Astrocyte (in vitro differentiated cells and primary cell): ENCODE measurements at regions not wholly inside any gene's neighbourhood (a gene's known extent, or its start where the extent isn't known, plus 50 kb on each side); places are given as distances from the start of the nearest gene placed in this dataset.
A peak's percentile ranks its signal among the peaks of the same experiment; 100 is the strongest.

Experiments used
- DNase-seq: peaks from one replicate; pipeline ENCODE4 v3.0.0-alpha.2; 2010; ENCODE audit warnings: low read depth
- FAIRE-seq: peaks from 2 replicates; lab custom pipeline; 2011; peaks lifted over from hg19 to GRCh38; lab: Jason Lieb, UNC
- H2AFZ ChIP-seq: 2 replicates; pipeline ENCODE4 v1.6.0; 2012; ENCODE audit warnings: low read depth, low read length, inconsistent platforms
- H3K27ac ChIP-seq: 2 replicates; pipeline ENCODE4 v1.5.1; 2011; ENCODE audit warnings: low read depth, low read length, inconsistent platforms
- H3K27me3 ChIP-seq: 2 replicates; pipeline ENCODE4 v1.6.0; 2011; ENCODE audit warnings: low read length, inconsistent platforms; ENCODE audit not compliant: insufficient read depth
- H3K36me3 ChIP-seq: 2 replicates; pipeline ENCODE4 v1.5.1; 2011; ENCODE audit warnings: low read length, inconsistent platforms; ENCODE audit not compliant: insufficient read depth
- H3K4me1 ChIP-seq: 2 replicates; pipeline ENCODE4 v1.5.1; 2011; ENCODE audit warnings: low read length, inconsistent platforms; ENCODE audit not compliant: insufficient read depth
- H3K4me2 ChIP-seq: 2 replicates; pipeline ENCODE4 v1.6.0; 2012; ENCODE audit warnings: low read length, inconsistent platforms
- H3K4me3 ChIP-seq: 2 replicates; pipeline ENCODE4 v1.5.1; 2011; ENCODE audit warnings: low read depth, mild to moderate bottlenecking, low read length, inconsistent platforms; ENCODE audit not compliant: insufficient read depth
- H3K79me2 ChIP-seq: 2 replicates; pipeline ENCODE4 v1.6.0; 2012; ENCODE audit warnings: mild to moderate bottlenecking, low read length, inconsistent platforms; ENCODE audit not compliant: insufficient read depth
- H3K9ac ChIP-seq: 2 replicates; pipeline ENCODE4 v1.6.0; 2012; ENCODE audit warnings: mild to moderate bottlenecking, low read length, inconsistent platforms
- H3K9me3 ChIP-seq: 2 replicates; pipeline ENCODE4 v1.5.1; 2012; ENCODE audit warnings: low read depth, mild to moderate bottlenecking, low read length, inconsistent platforms; ENCODE audit not compliant: insufficient read depth
- H4K20me1 ChIP-seq: 2 replicates; pipeline ENCODE4 v1.6.0; 2012; ENCODE audit warnings: low read length, inconsistent platforms; ENCODE audit not compliant: insufficient read depth
- H3K27ac Mint-ChIP-seq: one replicate; pipeline ENCODE4 v1.8.0; 2021; ENCODE audit warnings: mild to moderate bottlenecking, mixed read lengths; ENCODE audit not compliant: unreplicated experiment
- H3K27me3 Mint-ChIP-seq: one replicate; pipeline ENCODE4 v1.8.0; 2021; ENCODE audit warnings: low read depth, mixed read lengths; ENCODE audit not compliant: unreplicated experiment
- H3K36me3 Mint-ChIP-seq: one replicate; pipeline ENCODE4 v1.8.0; 2021; ENCODE audit warnings: low read depth, mixed read lengths; ENCODE audit not compliant: unreplicated experiment
- H3K4me1 Mint-ChIP-seq: one replicate; pipeline ENCODE4 v1.8.0; 2021; ENCODE audit warnings: low read depth, mixed read lengths; ENCODE audit not compliant: unreplicated experiment
- H3K4me3 Mint-ChIP-seq: one replicate; pipeline ENCODE4 v1.8.0; 2021; ENCODE audit warnings: mild to moderate bottlenecking, moderate library complexity, mixed read lengths; ENCODE audit not compliant: unreplicated experiment
- H3K9me3 Mint-ChIP-seq: one replicate; pipeline ENCODE4 v1.8.0; 2021; ENCODE audit warnings: mild to moderate bottlenecking, mixed read lengths; ENCODE audit not compliant: unreplicated experiment
- CTCF ChIP-seq: IDR thresholded peaks from 2 replicates; pipeline ENCODE4 v1.5.1; 2011; ENCODE audit warnings: low read depth, mild to moderate bottlenecking, inconsistent platforms, low read length, moderate library complexity; ENCODE audit not compliant: insufficient read depth
- EZH2 ChIP-seq: IDR thresholded peaks from 2 replicates; pipeline ENCODE4 v1.6.1; 2012; ENCODE audit warnings: mild to moderate bottlenecking, low read length, inconsistent platforms; ENCODE audit not compliant: insufficient read depth

GRCh38 chr12:97921979-97922722 is 459.5 kb downstream of the RMST start:
- H3K36me3 ChIP-seq: no peaks in the 10 kb centered on the region
- H3K4me3 Mint-ChIP-seq: no peak overlapping the region
- peaks cover 4% of the 10 kb centered on the region for H3K27me3 ChIP-seq
- no peaks in the 10 kb centered on the region for H3K9me3 ChIP-seq
- no peak overlapping the region for H2AFZ ChIP-seq
- H3K27me3 Mint-ChIP-seq: no peaks in the 10 kb centered on the region
- H3K9me3 Mint-ChIP-seq: no peaks in the 10 kb centered on the region
- H3K36me3 Mint-ChIP-seq: no peaks in the 10 kb centered on the region
- no peaks in the 10 kb centered on the region for H3K79me2 ChIP-seq
- H3K9ac ChIP-seq: no peak overlapping the region
- H3K4me2 ChIP-seq: peak overlapping the region; percentile 35
- peaks cover 21% of the 10 kb centered on the region for H3K4me1 Mint-ChIP-seq
- DNase-seq (peak; percentile 78), FAIRE-seq (no peak)
- H3K27ac ChIP-seq: peak overlapping the region; percentile 38
- H3K4me1 ChIP-seq: no peaks in the 10 kb centered on the region
- no peaks in the 10 kb centered on the region for H4K20me1 ChIP-seq
- peak overlapping the region; percentile 97 for H3K27ac Mint-ChIP-seq
- H3K4me3 ChIP-seq: no peak overlapping the region
- TF ChIP-seq EZH2 (no peak), CTCF (no peak)

GRCh38 chr12:97923546-97923945 is 460.9 kb downstream of the RMST start:
- peaks cover 29% of the 10 kb centered on the region for H3K4me1 Mint-ChIP-seq
- H3K27me3 ChIP-seq: peaks cover 4% of the 10 kb centered on the region
- H3K9me3 Mint-ChIP-seq: no peaks in the 10 kb centered on the region
- no peak overlapping the region for H3K4me3 ChIP-seq
- H3K36me3 Mint-ChIP-seq: no peaks in the 10 kb centered on the region
- no peak overlapping the region for H3K27ac Mint-ChIP-seq
- no peaks in the 10 kb centered on the region for H3K36me3 ChIP-seq
- H3K9ac ChIP-seq: no peak overlapping the region
- DNase-seq (no peak), FAIRE-seq (no peak)
- no peaks in the 10 kb centered on the region for H3K4me1 ChIP-seq
- no peaks in the 10 kb centered on the region for H3K9me3 ChIP-seq
- TF ChIP-seq EZH2: no peak
- TF ChIP-seq CTCF: no peak
- no peak overlapping the region for H2AFZ ChIP-seq
- no peak overlapping the region for H3K4me3 Mint-ChIP-seq
- no peaks in the 10 kb centered on the region for H3K79me2 ChIP-seq
- H3K27me3 Mint-ChIP-seq: no peaks in the 10 kb centered on the region
- no peak overlapping the region for H3K27ac ChIP-seq
- no peak overlapping the region for H3K4me2 ChIP-seq
- no peaks in the 10 kb centered on the region for H4K20me1 ChIP-seq

- H3K27me3 Mint-ChIP-seq: no peaks in the 10 kb centered on the region
- H3K27ac Mint-ChIP-seq: no peak overlapping the region
- H3K4me3 Mint-ChIP-seq: no peak overlapping the region
- no peaks in the 10 kb centered on the region for H3K36me3 Mint-ChIP-seq
- no peaks in the 10 kb centered on the region for H3K4me1 ChIP-seq
- H3K9ac ChIP-seq: no peak overlapping the region
- DNase-seq (no peak), FAIRE-seq (no peak)
- H2AFZ ChIP-seq: no peak overlapping the region
- H4K20me1 ChIP-seq: no peaks in the 10 kb centered on the region
- no peaks in the 10 kb centered on the region for H3K36me3 ChIP-seq
- H3K4me3 ChIP-seq: no peak overlapping the region
- H3K4me2 ChIP-seq: no peak overlapping the region
- no peak for TF ChIP-seq EZH2
- H3K9me3 ChIP-seq: no peaks in the 10 kb centered on the region
- peaks cover 29% of the 10 kb centered on the region for H3K4me1 Mint-ChIP-seq
- H3K79me2 ChIP-seq: no peaks in the 10 kb centered on the region
- no peak overlapping the region for H3K27ac ChIP-seq
- peaks cover 4% of the 10 kb centered on the region for H3K27me3 ChIP-seq
- H3K9me3 Mint-ChIP-seq: no peaks in the 10 kb centered on the region
Observed at GRCh38 chr12:97924122-97924521, 461.5 kb downstream of the RMST start.
